ENCODE measurements at regions not wholly inside any gene's neighbourhood (a gene's known extent, or its start where the extent isn't known, plus 50 kb on each side); places are given as distances from the start of the nearest gene placed in this dataset.
"Not testable (repeated sequence)": the region's sequence is repeated elsewhere in the genome, so short reads cannot be mapped to it uniquely, and the experiment has no call there.

DNA sequence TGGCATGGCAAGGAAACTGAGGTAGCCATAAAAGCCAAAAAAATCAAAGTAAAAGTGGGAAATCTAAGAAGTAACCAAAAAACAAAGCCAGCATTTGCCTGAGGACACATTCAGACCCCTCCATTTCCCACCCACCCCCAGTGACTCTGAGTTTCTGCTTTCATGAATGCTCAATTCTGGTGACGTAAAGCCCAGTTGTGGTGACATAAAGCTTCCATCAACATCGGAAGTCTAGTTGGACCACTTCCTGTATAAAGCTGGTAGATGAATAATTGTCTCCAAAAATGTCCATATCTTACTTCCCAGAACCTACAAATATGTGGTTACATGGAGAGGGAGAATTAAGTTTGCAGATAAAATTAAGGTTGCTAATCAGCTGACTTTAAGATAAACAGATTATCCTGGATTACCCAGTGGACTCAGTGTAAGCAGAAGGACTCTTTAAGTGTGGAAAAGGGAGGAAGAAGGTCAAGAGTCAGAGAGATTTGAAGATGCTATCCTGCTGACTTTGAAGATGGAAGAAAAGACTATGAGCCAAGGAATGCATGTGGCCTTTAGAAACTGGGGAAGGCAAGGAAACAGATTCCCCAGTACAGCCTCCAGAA, 62.0 kb upstream of the ST3GAL6 start:
- Histone ChIP-seq H3K9me3 (ENCODE audit: control insufficient read depth, insufficient read depth, low read length) (no peaks in the 10 kb centered on the region), H3K4me1 (ENCODE audit: control insufficient read depth, insufficient read depth, low read length) (no peaks in the 10 kb centered on the region), H3K36me3 (ENCODE audit: control insufficient read depth, insufficient read depth, low read length) (no peaks in the 10 kb centered on the region), H3K27ac (ENCODE audit: low read length) (no peak overlapping the region), H3K27me3 (ENCODE audit: control insufficient read depth, insufficient read depth, low read length) (no peaks in the 10 kb centered on the region), H3K4me3 (ENCODE audit: low read length) (no peak overlapping the region)
- no CpG with 5 or more reads among the region's 2 CpGs for WGBS (ENCODE audit: insufficient coverage, insufficient read length)
- DNase-seq (ENCODE audit: low read depth, low spot score) = no peak

DNA sequence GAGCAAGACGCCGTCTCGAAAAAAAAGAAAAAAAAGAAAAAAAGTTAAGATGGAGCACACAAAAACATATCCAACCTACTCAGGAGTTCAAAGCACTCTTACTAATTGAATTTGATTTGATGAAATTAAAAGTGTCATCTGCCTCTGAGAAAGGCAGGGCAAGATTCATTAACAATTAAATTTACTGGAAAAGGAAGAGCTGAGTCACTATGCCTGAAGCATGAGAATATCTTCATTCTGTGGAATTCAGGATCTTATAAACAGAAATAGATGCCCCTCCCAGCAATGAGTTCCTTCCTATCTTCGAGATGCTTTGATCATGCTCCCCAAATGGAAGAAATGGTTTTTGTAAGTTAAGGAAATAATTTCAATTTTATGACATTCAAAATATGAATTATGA, 61.0 kb upstream of the ST3GAL6 start:
- H3K4me3 ChIP-seq (ENCODE audit: low read length) = no peak overlapping the region
- H3K27ac ChIP-seq (ENCODE audit: low read length) = no peak overlapping the region
- H3K9me3 ChIP-seq (ENCODE audit: control insufficient read depth, insufficient read depth, low read length) = no peaks in the 10 kb centered on the region
- H3K27me3 ChIP-seq (ENCODE audit: control insufficient read depth, insufficient read depth, low read length) = no peaks in the 10 kb centered on the region
- no peaks in the 10 kb centered on the region for H3K4me1 ChIP-seq (ENCODE audit: control insufficient read depth, insufficient read depth, low read length)
- WGBS (ENCODE audit: insufficient coverage, insufficient read length) = no CpG with 5 or more reads among the region's 4 CpGs
- H3K36me3 ChIP-seq (ENCODE audit: control insufficient read depth, insufficient read depth, low read length) = no peaks in the 10 kb centered on the region
- no peak for DNase-seq (ENCODE audit: low read depth, low spot score)

- Histone ChIP-seq H3K4me1 (ENCODE audit: control insufficient read depth, insufficient read depth, low read length) (no peaks in the 10 kb centered on the region), H3K9me3 (ENCODE audit: control insufficient read depth, insufficient read depth, low read length) (no peaks in the 10 kb centered on the region), H3K4me3 (ENCODE audit: low read length) (no peak overlapping the region), H3K27ac (ENCODE audit: low read length) (no peak overlapping the region), H3K27me3 (ENCODE audit: control insufficient read depth, insufficient read depth, low read length) (no peaks in the 10 kb centered on the region), H3K36me3 (ENCODE audit: control insufficient read depth, insufficient read depth, low read length) (no peaks in the 10 kb centered on the region)
- WGBS (ENCODE audit: insufficient coverage, insufficient read length) = no CpG with 5 or more reads among the region's 1 CpG
- no peak for DNase-seq (ENCODE audit: low read depth, low spot score)
Measured at GRCh38 chr3:98705212-98705611, 57.9 kb upstream of the ST3GAL6 start.

DNA sequence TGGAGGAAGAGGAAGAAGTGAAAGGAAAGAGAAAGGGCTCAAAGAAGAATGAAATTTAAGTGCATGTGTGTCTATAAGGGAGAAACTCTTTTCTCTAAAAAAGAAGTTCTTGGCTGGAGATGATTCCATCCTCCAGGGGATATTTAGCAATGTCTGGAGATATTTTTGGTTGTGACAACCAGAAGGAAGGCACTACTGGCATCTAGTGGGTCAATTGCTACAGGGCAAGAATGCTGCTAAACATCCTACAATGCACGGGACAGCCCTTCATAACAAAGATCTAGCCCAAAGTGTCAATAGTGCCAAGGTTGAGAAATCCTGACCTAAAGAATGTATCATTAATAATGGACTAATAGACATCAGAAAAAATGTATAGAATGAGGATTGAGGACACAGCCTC, 57.4 kb upstream of the ST3GAL6 start:
- Histone ChIP-seq H3K36me3 (ENCODE audit: control insufficient read depth, insufficient read depth, low read length) (no peaks in the 10 kb centered on the region), H3K27me3 (ENCODE audit: control insufficient read depth, insufficient read depth, low read length) (no peaks in the 10 kb centered on the region), H3K4me1 (ENCODE audit: control insufficient read depth, insufficient read depth, low read length) (no peaks in the 10 kb centered on the region), H3K9me3 (ENCODE audit: control insufficient read depth, insufficient read depth, low read length) (no peaks in the 10 kb centered on the region), H3K4me3 (ENCODE audit: low read length) (no peak overlapping the region), H3K27ac (ENCODE audit: low read length) (no peak overlapping the region)
- WGBS (ENCODE audit: insufficient coverage, insufficient read length) = no CpG with 5 or more reads among the region's 1 CpG
- DNase-seq (ENCODE audit: low read depth, low spot score) = no peak

- H3K4me1 ChIP-seq (ENCODE audit: control insufficient read depth, insufficient read depth, low read length); H3K36me3 ChIP-seq (ENCODE audit: control insufficient read depth, insufficient read depth, low read length); H3K9me3 ChIP-seq (ENCODE audit: control insufficient read depth, insufficient read depth, low read length); H3K27me3 ChIP-seq (ENCODE audit: control insufficient read depth, insufficient read depth, low read length); H3K27ac ChIP-seq (ENCODE audit: low read length); H3K4me3 ChIP-seq (ENCODE audit: low read length); DNase-seq (ENCODE audit: low read depth, low spot score): not testable (repeated sequence)
- no CpG with 5 or more reads among the region's 6 CpGs for WGBS (ENCODE audit: insufficient coverage, insufficient read length)
Measured at GRCh38 chr3:98708681-98709080, 54.5 kb upstream of the ST3GAL6 start.

DNA sequence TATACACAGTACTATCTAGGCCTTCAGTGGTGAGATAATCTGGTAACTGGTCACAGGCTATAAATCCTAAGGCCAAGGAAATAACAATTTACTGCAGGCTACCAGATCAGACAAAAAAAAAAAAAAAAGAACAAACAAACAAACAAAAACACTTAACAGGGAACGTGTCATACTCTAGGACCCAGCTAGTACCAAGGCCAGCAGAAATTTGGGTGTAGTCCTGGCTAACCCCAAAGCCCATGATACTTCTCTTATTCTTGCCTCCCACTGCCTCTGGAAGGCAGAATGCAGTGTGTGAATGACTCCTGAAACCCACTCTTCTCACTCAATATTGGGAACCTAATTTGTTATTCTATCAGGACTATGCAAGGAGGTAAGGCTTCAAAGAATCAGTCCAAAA, 53.7 kb upstream of the ST3GAL6 start:
- H3K36me3 ChIP-seq (ENCODE audit: control insufficient read depth, insufficient read depth, low read length) = no peaks in the 10 kb centered on the region
- no peak overlapping the region for H3K4me3 ChIP-seq (ENCODE audit: low read length)
- H3K9me3 ChIP-seq (ENCODE audit: control insufficient read depth, insufficient read depth, low read length) = no peaks in the 10 kb centered on the region
- WGBS (ENCODE audit: insufficient coverage, insufficient read length) = no CpG with 5 or more reads among the region's 1 CpG
- H3K27ac ChIP-seq (ENCODE audit: low read length) = no peak overlapping the region
- DNase-seq (ENCODE audit: low read depth, low spot score) = no peak
- H3K4me1 ChIP-seq (ENCODE audit: control insufficient read depth, insufficient read depth, low read length) = no peaks in the 10 kb centered on the region
- H3K27me3 ChIP-seq (ENCODE audit: control insufficient read depth, insufficient read depth, low read length) = no peaks in the 10 kb centered on the region

- Histone ChIP-seq H3K36me3 (ENCODE audit: control insufficient read depth, insufficient read depth, low read length) (no peaks in the 10 kb centered on the region), H3K27me3 (ENCODE audit: control insufficient read depth, insufficient read depth, low read length) (no peaks in the 10 kb centered on the region), H3K9me3 (ENCODE audit: control insufficient read depth, insufficient read depth, low read length) (no peaks in the 10 kb centered on the region), H3K4me1 (ENCODE audit: control insufficient read depth, insufficient read depth, low read length) (no peaks in the 10 kb centered on the region), H3K27ac (ENCODE audit: low read length) (no peak overlapping the region), H3K4me3 (ENCODE audit: low read length) (no peak overlapping the region)
- no peak for DNase-seq (ENCODE audit: low read depth, low spot score)
- WGBS (ENCODE audit: insufficient coverage, insufficient read length) = no CpG with 5 or more reads among the region's 3 CpGs
Measured at GRCh38 chr3:98710067-98710659, 53.0 kb upstream of the ST3GAL6 start.

- Histone ChIP-seq H3K4me1 (ENCODE audit: control insufficient read depth, insufficient read depth, low read length) (no peaks in the 10 kb centered on the region), H3K27ac (ENCODE audit: low read length) (no peak overlapping the region), H3K9me3 (ENCODE audit: control insufficient read depth, insufficient read depth, low read length) (no peaks in the 10 kb centered on the region), H3K36me3 (ENCODE audit: control insufficient read depth, insufficient read depth, low read length) (no peaks in the 10 kb centered on the region), H3K4me3 (ENCODE audit: low read length) (no peak overlapping the region), H3K27me3 (ENCODE audit: control insufficient read depth, insufficient read depth, low read length) (no peaks in the 10 kb centered on the region)
- no CpG with 5 or more reads among the region's 2 CpGs for WGBS (ENCODE audit: insufficient coverage, insufficient read length)
- DNase-seq (ENCODE audit: low read depth, low spot score) = no peak
Measured at GRCh38 chr3:98711426-98711825, 51.7 kb upstream of the ST3GAL6 start.

DNA sequence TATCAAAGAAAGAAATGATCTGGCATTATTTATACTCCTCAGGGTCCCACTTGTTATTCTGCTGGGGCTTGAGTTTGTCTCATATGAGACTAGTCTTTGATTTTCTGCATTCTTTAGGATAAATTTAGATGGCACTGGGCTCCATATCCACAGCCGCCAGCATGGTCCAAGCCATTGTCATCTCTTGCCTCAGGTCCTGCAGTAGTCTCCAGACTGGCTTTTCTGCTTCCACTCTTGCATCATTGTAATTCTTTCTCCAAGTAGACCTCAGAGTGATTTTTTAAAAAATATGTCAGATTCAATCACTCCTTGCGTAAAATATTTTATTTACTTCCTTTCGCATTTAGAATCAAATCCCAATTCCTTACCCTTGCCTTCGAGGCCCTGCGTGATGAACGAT, 50.4 kb upstream of the ST3GAL6 start:
- Histone ChIP-seq H3K9me3 (ENCODE audit: control insufficient read depth, insufficient read depth, low read length) (no peaks in the 10 kb centered on the region), H3K4me1 (ENCODE audit: control insufficient read depth, insufficient read depth, low read length) (no peaks in the 10 kb centered on the region), H3K27ac (ENCODE audit: low read length) (no peak overlapping the region), H3K4me3 (ENCODE audit: low read length) (no peak overlapping the region), H3K36me3 (ENCODE audit: control insufficient read depth, insufficient read depth, low read length) (no peaks in the 10 kb centered on the region), H3K27me3 (ENCODE audit: control insufficient read depth, insufficient read depth, low read length) (no peaks in the 10 kb centered on the region)
- 100% methylated on average over 2 of the region's 6 CpGs for WGBS (ENCODE audit: insufficient coverage, insufficient read length)
- no peak for DNase-seq (ENCODE audit: low read depth, low spot score)

DNA sequence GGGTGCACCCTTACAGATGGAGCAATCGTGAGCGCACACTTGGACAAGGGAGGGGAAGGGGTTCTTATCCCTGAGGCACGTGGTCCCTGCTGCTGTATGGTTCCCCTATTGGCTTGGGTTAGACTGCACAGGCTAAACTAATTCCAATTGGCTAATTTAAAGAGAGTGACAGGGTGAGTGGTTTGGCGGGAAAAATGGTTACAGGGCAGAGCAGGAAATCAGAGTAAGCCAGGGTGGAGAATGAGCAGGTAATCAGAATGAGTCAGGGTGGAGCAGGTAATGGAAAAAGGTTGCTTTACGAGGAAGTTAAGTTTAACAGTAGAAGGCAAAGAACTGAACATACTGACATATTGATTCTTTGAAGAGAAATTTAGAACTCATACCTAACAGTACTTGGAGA, 49.8 kb upstream of the ST3GAL6 start:
- not testable (repeated sequence) for H3K9me3 ChIP-seq (ENCODE audit: control insufficient read depth, insufficient read depth, low read length); H3K27me3 ChIP-seq (ENCODE audit: control insufficient read depth, insufficient read depth, low read length); H3K4me1 ChIP-seq (ENCODE audit: control insufficient read depth, insufficient read depth, low read length); H3K36me3 ChIP-seq (ENCODE audit: control insufficient read depth, insufficient read depth, low read length); DNase-seq (ENCODE audit: low read depth, low spot score); H3K4me3 ChIP-seq (ENCODE audit: low read length); H3K27ac ChIP-seq (ENCODE audit: low read length)
- no CpG with 5 or more reads among the region's 5 CpGs for WGBS (ENCODE audit: insufficient coverage, insufficient read length)

Data from iPS DF 6.9 (cell line).